ENCODE measurements at regions not wholly inside any gene's neighbourhood (a gene's known extent, or its start where the extent isn't known, plus 50 kb on each side); places are given as distances from the start of the nearest gene placed in this dataset.

- no peak for TF ChIP-seq POLR2AphosphoS5 (IDR thresholded peaks at IDR 0.05)
- no peak for TF ChIP-seq POLR2A (IDR thresholded peaks at IDR 0.05)
- TF ChIP-seq, protein P1, sequence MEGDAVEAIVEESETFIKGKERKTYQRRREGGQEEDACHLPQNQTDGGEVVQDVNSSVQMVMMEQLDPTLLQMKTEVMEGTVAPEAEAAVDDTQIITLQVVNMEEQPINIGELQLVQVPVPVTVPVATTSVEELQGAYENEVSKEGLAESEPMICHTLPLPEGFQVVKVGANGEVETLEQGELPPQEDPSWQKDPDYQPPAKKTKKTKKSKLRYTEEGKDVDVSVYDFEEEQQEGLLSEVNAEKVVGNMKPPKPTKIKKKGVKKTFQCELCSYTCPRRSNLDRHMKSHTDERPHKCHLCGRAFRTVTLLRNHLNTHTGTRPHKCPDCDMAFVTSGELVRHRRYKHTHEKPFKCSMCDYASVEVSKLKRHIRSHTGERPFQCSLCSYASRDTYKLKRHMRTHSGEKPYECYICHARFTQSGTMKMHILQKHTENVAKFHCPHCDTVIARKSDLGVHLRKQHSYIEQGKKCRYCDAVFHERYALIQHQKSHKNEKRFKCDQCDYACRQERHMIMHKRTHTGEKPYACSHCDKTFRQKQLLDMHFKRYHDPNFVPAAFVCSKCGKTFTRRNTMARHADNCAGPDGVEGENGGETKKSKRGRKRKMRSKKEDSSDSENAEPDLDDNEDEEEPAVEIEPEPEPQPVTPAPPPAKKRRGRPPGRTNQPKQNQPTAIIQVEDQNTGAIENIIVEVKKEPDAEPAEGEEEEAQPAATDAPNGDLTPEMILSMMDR (IDR thresholded peaks at IDR 0.05) = peak; percentile 69 to 78 (median 76)
Observed at GRCh38 chr16:75789237-75789636, 62.9 kb upstream of the CPHXL start.
